GM18505 (cell line): ENCODE measurements at regions not wholly inside any gene's neighbourhood (a gene's known extent, or its start where the extent isn't known, plus 50 kb on each side); places are given as distances from the start of the nearest gene placed in this dataset.
"Not testable (repeated sequence)": the region's sequence is repeated elsewhere in the genome, so short reads cannot be mapped to it uniquely, and the experiment has no call there.

Source experiments
- ATAC-seq: cut with Tn5 transposase; IDR thresholded peaks from one replicate; pipeline ENCODE4 v1.9.1; 2021; ENCODE audit not compliant: unreplicated experiment
- POLR2A ChIP-seq: IDR thresholded peaks from 4 replicates; pipeline ENCODE4 v1.6.1; 2011; ENCODE audit warnings: borderline replicate concordance; ENCODE audit not compliant: insufficient read depth, insufficient read length; ENCODE audit errors: extremely low read depth

DNA sequence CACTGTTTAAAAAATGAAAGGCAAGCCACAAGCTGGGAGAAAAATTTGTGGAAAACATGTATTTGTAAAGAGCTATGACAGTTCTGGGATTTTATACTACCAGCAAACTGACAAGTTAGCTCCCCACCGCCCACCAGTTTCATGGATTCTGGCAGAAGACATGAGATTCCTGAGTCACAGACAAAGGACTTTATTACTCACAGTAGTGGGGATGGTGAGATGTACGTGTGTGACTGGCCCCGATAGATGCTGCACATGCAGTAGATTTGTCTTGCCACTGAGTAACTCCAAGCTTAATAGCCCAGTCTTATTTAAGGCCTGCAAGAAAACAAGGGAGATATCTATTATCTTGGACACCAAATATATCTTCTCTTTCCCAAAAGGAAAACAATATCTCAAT is 281.7 kb downstream of the AHR start:
- TF ChIP-seq POLR2A: no peak
- ATAC-seq: no peak

DNA sequence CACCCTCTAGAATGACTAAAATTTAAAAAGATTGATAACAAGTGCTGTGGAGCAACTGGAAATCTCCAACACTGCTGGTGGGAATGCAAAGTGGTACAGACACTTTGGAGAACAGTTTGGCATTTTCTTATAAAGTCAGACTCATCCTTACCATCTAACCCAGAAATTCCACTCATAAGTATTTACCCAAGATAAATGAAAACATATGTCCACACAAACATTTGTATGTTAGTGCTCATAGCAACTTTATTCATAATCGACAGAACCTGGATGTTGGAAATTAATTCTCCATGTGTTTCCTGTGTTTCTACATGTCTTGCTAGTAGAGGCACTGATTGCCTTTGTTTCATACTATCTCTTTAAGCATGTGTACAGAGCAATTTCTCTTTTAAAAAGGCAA is 282.4 kb downstream of the AHR start:
- no peak for TF ChIP-seq POLR2A
- ATAC-seq: no peak

DNA sequence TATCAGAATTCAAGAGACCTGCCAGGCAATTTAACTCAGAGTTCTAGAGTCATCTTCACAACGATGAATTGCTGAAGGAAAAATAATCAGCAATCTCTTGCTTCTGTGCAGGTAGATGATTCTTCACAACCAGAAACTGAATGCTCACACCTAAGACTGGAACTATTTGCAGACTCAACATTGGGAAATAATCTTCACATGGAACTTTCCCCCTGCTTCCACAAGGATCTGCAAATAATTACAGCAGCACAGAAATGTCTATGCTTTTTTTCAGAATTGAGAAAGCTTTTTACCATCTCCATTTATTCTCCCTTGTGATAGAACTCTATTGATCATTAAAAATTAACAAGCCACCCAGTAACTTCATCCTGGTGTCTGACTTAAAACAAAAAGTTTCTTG is 282.8 kb downstream of the AHR start:
- TF ChIP-seq POLR2A: no peak
- ATAC-seq: no peak

DNA sequence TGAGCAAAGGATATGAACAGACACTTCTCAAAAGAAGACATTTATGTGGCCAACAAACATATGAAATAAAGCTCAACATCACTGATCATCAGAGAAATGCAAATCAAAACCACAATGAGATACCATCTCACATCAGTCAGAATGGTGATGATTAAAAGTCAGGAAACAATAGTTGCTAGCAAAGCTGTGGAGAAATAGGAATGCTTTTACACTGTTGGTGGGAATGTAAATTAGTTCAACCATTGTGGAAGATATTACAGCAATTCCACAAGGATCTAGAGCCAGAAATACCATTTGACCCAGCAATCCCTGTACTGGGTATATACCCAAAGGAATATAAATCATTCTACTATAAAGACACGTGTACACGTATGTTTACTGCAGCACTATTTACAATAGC is 284.2 kb downstream of the AHR start:
- ATAC-seq: not testable (repeated sequence)

DNA sequence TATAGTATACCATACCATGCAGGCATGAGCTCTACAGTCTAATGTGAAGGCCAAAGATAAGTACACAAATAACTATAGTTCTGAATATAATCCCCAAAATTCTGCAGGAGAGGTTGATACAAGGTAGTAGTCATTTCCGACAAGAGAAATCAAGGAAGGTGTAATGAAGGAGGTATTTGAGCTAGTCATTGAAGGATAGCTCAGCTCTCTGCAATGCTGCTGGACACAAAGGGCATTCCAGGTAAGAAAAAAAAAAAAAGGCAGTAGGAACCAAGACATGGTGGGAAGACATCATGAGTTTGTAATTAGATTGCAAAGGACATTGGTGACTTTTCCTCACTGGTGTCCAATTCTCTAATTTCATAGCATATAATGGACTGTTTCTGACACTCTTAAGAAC is 285.3 kb downstream of the AHR start:
- TF ChIP-seq POLR2A: no peak
- ATAC-seq: no peak

DNA sequence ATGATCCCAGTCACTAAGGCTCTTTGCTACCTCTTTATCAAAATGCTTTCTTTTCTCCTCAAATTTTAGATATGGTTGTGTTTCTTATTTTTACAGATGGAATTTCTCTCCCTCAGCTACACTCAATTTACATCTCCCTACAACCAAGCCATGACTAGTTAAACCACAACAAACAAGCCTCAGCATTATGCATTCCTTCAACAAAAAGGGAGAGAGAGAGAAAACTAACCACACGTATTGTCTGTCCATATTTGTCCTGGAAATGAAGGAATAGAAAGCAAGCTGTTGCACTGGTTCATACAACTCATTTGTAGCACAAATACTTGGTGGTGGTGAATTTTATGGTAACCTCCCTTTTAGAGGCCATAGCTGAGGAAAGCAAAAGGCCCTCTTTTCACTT is 286.4 kb downstream of the AHR start:
- ATAC-seq: no peak
- TF ChIP-seq POLR2A: no peak

DNA sequence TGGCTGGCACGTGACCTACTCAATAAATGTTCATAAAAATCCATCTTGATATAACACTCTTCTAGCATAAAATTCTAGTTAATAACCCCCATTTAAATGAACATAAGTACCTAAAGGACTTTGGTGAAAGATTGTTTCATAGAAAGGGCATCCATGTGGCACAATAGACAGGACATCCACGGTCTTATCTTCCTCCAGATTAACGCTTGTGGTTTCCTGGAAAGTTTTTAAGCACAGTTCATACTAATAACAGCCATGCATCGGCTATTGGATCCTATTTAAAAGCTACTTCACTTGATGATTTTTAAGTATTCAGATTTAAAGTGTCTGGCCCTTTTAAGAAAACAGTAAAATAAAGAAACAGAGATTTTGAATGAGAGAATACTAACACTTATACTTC is 288.3 kb downstream of the AHR start:
- TF ChIP-seq POLR2A: no peak
- no peak for ATAC-seq

DNA sequence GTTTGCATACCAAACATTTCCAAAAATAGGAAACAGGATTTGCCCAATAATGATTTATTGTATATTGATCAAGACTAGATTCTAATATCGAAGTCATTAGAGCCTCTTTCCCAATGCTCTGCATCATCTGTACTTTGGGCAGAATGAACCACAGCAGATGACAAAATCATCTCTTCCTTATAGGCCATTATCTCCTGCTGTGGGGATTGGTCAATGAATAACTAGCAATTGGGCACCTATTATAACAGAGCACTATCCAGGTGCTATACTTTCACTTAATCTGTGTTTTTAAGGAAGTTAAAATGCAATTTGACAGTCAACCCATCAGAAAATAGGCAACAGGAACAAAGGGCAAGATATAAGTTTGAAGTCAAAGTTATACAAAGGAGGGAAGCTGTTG is 290.3 kb downstream of the AHR start:
- ATAC-seq: no peak
- TF ChIP-seq POLR2A: no peak

DNA sequence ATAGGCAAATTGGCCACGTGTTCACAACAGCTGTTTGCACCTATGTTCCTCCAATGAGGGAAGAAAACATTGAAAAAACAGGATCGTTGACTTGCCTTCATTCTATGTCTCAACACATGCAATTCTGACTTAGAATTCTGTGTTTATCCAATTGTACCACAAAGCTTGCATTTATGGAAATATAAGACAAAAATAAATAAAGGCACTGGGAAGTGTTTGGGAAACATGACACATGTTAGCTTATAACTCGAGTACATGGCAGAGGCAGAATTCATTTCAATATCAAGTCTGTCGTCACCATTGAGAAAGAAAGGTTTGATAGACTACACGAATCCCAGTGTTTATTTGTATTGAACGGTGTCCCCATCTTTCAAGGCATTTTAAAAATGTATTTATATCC is 291.2 kb downstream of the AHR start:
- no peak for ATAC-seq
- TF ChIP-seq POLR2A: no peak

DNA sequence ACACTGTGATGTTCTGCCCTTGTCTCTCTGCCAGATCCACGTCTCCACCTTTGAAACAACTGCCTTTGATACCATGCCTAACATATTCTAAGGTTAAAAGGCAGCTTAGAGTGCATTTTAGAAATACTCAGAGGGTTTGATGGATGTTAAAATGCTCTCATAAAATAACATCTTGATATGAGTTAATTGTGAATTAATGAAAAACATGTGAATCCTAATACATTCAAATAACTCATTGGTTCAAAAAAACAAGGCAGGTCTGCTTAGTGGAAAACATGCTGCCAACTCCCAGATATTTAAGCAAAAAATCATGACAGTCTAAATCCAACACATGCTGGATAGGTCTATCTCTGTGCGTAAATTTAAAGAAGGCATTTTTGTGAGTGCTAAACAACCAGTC is 291.8 kb downstream of the AHR start:
- no peak for ATAC-seq
- TF ChIP-seq POLR2A: no peak

DNA sequence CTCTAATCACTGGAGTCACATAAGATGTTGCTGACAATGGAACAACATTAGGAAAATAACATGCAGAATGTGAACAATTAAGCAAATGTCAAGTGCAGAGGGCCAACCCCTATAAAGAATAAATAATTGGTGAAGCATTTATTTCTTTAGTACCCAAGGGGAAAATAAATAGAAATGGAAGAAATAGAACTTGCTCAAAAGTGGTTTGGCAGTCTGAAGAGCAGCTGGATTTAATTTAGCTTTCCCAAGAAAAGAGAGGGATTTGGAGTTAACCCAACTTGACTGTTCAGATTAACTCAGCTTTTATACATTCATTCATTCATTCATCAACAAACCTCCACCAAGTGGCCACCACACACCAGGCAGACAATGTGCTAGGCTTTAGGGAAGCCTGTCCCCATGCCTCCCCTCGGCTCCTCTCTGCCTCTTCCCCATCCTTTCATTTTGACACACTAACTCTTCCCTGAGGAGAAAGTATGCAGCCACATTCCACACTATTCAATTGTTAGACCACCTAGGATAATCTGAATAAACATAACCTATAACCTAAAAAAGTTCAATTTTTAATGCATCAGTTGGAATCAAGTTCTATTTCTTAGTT is 295.5 kb downstream of the AHR start:
- no peak for TF ChIP-seq POLR2A
- no peak for ATAC-seq

DNA sequence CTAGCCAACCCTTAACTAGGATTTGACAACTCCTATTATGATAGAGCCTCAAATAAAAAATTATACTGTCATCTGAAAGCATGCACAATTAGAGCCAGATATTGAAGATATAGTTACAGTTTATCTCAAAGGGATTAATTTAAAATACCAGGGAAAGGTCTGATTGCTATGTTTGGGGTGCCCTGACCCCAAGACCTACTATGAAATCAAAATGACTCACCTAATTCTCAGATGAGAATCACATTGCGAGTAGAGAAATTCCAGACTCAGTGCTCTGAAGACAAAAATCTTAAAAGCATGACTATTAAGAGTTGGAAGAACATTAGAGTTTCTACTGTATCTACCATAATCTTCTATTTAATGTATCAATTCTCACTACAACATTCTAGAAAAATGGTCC is 297.1 kb downstream of the AHR start:
- no peak for ATAC-seq
- TF ChIP-seq POLR2A: no peak

DNA sequence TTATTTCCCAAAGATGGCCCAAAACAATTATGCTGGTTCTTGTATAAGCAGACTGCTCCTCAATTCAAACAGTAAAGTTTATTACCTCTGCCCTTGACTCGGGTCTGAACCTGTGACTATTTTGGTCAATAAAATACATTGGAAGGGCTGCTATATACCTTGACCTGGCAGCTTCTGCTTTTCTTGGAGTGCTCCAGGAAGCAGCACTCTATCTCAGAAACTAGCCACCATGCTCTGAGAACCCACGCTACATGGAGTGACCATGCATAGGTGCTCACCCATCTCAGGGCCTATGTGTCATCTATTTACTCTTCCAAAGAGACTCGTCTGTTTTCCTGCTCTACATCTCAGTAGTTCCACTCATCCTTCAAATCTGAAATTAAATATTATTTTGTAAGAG is 299.9 kb downstream of the AHR start:
- ATAC-seq: no peak
- no peak for TF ChIP-seq POLR2A

DNA sequence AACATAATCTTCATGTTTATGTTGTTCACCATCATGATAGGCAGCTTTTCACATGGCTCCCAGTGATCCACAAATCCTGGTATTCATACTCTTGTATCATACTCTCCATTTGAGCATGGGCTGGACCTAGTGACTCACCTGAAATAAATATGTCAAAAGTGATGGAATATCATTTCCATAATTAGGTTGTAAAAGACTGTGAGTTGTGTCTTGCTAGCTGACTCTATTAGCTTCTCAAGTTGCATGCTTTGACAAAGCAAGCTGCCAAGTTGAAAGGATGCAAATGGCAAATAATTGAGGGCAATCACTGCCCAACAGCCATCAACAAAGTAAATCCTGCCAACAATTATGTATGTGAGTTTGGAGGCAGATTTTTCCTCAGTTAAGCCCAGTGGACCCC is 300.4 kb downstream of the AHR start:
- no peak for ATAC-seq
- no peak for TF ChIP-seq POLR2A

DNA sequence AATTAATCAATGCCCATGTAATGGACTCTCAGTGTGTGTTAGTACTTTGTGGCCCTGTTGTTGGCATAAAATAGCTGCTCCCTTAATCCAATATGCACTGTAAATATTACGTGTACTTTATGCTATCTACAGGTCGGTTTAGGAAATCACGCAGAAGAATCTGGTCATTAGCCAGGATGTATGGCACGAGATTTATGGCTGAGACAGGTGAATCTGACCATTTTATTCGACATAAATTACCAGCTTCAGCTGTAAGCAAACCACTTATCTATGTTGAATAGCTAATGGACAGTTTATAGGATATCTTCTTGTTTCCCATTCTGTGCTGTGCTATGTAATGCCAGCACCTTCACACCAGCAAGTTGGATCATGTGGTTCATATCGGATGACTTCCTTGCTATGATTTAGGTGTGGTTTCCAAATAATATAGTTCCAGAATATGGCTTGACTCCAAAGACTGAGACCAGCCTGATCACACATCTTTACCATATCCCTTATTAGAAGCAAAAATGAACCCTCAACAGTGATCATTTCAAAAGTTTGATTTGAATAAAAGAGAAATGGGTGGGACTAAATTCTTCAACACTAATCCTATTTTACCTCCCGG is 301.4 kb downstream of the AHR start:
- TF ChIP-seq POLR2A: no peak
- ATAC-seq: no peak
